Panc1 (cell line): ENCODE measurements at regions not wholly inside any gene's neighbourhood (a gene's known extent, or its start where the extent isn't known, plus 50 kb on each side); places are given as distances from the start of the nearest gene placed in this dataset.

Experiments used
- CTCF ChIP-seq: fragments of 450-650 bp; IDR thresholded peaks from 2 replicates; pipeline ENCODE4 v1.5.1; 2017; ENCODE audit warnings: mild to moderate bottlenecking
- POLR2AphosphoS5 ChIP-seq: IDR thresholded peaks from 2 replicates; pipeline ENCODE4 v1.6.1; 2012; ENCODE audit warnings: mild to moderate bottlenecking, low read depth, low read length, moderate library complexity
- REST ChIP-seq, 2 experiments: IDR thresholded peaks; 2 replicates each; pipeline ENCODE4 v1.6.1; 2011 to 2012; ENCODE audit warnings: low read depth in 2 of 2, control low read depth in 1 of 2, low read length in 1 of 2, mild to moderate bottlenecking in 1 of 2, moderate library complexity in 1 of 2; ENCODE audit not compliant: insufficient read depth in 1 of 2
- SIN3A ChIP-seq: IDR thresholded peaks from 2 replicates; pipeline ENCODE4 v1.6.1; 2012; ENCODE audit warnings: low read depth, mild to moderate bottlenecking, low read length, moderate library complexity, borderline replicate concordance; ENCODE audit not compliant: insufficient read depth
- TCF7L2 ChIP-seq: IDR thresholded peaks from 2 replicates; pipeline ENCODE4 v1.6.1; 2011; ENCODE audit warnings: mild to moderate bottlenecking, low read depth, low read length, inconsistent platforms

GRCh38 chr4:155607481-155607880, 59.2 kb upstream of the GUCY1A1 start:
- TF ChIP-seq CTCF, result no peak
- no peak for TF ChIP-seq POLR2AphosphoS5
- no peak for TF ChIP-seq TCF7L2
- TF ChIP-seq REST (IDR thresholded peaks at IDR 0.05; ENCODE audit: insufficient read depth in 1 of 2, low read depth in 2 of 2, low read length in 1 of 2), result no peak
- no peak for TF ChIP-seq SIN3A
